ENCODE measurements at regions not wholly inside any gene's neighbourhood (a gene's known extent, or its start where the extent isn't known, plus 50 kb on each side); places are given as distances from the start of the nearest gene placed in this dataset.

- Histone ChIP-seq H3K9me3 (ENCODE audit: control insufficient read depth, insufficient read depth, low read depth, low read length) (no peaks in the 10 kb centered on the region), H4K20me1 (ENCODE audit: control insufficient read depth, extremely low read depth, insufficient read depth, low read length) (no peaks in the 10 kb centered on the region), H3K27ac (ENCODE audit: insufficient read depth, low read length) (no peak overlapping the region), H3K79me2 (ENCODE audit: control insufficient read depth, insufficient read depth, low read length) (no peaks in the 10 kb centered on the region), H3K4me2 (ENCODE audit: extremely low read depth, insufficient read depth, low read length) (no peak overlapping the region), H3K9ac (ENCODE audit: insufficient read depth, low read length) (no peak overlapping the region), H3K27me3 (ENCODE audit: control insufficient read depth, insufficient read depth, low read length) (peaks cover 2% of the 10 kb centered on the region), H3K4me1 (ENCODE audit: control insufficient read depth, extremely low read depth, insufficient read depth, low read length) (no peaks in the 10 kb centered on the region), H3K36me3 (ENCODE audit: control insufficient read depth, insufficient read depth, low read length) (no peaks in the 10 kb centered on the region), H3K4me3 (replicated peaks in 1 of 4; ENCODE audit: control extremely low read depth in 1 of 4, insufficient read depth in 1 of 4, low read depth in 3 of 4, low read length in 4 of 4) (no peak overlapping the region), H2AFZ (ENCODE audit: low read length) (no peak overlapping the region)
- TF ChIP-seq CTCF (conservative IDR thresholded peaks at IDR 0.05 in 1 of 2, IDR thresholded peaks at IDR 0.05 in 1 of 2; ENCODE audit: low read depth in 1 of 2, low read length in 2 of 2), result no peak
- no peak for DNase-seq (ENCODE audit: low read depth in 2 of 2)
Observed at GRCh38 chr14:53788566-53788965, 168.1 kb downstream of the BMP4 start.

- no peak for TF ChIP-seq EZH2 (IDR thresholded peaks at IDR 0.05; ENCODE audit: low read length, missing control alignments)
- no peak for TF ChIP-seq CTCF (conservative IDR thresholded peaks at IDR 0.05 in 1 of 2, IDR thresholded peaks at IDR 0.05 in 1 of 2; ENCODE audit: low read depth in 1 of 2, low read length in 2 of 2)
- no peak overlapping the region for H2AFZ ChIP-seq (ENCODE audit: low read length)
- H3K4me1 ChIP-seq (ENCODE audit: control insufficient read depth, extremely low read depth, insufficient read depth, low read length), result no peaks in the 10 kb centered on the region
- H3K4me3 ChIP-seq (replicated peaks in 1 of 4; ENCODE audit: control extremely low read depth in 1 of 4, insufficient read depth in 1 of 4, low read depth in 3 of 4, low read length in 4 of 4), result no peak overlapping the region
- H3K27me3 ChIP-seq (ENCODE audit: control insufficient read depth, insufficient read depth, low read length), result peaks cover 2% of the 10 kb centered on the region
- H3K36me3 ChIP-seq (ENCODE audit: control insufficient read depth, insufficient read depth, low read length), result no peaks in the 10 kb centered on the region
- H3K9me3 ChIP-seq (ENCODE audit: control insufficient read depth, insufficient read depth, low read depth, low read length), result no peaks in the 10 kb centered on the region
- H4K20me1 ChIP-seq (ENCODE audit: control insufficient read depth, extremely low read depth, insufficient read depth, low read length), result no peaks in the 10 kb centered on the region
- H3K9ac ChIP-seq (ENCODE audit: insufficient read depth, low read length), result no peak overlapping the region
- H3K27ac ChIP-seq (ENCODE audit: insufficient read depth, low read length), result no peak overlapping the region
- no peaks in the 10 kb centered on the region for H3K79me2 ChIP-seq (ENCODE audit: control insufficient read depth, insufficient read depth, low read length)
- H3K4me2 ChIP-seq (ENCODE audit: extremely low read depth, insufficient read depth, low read length), result no peak overlapping the region
- DNase-seq (ENCODE audit: low read depth in 2 of 2), result peak in 1 of 2 donors; percentile 4
Observed at GRCh38 chr14:53786045-53786444, 170.6 kb downstream of the BMP4 start.

GRCh38 chr14:53784688-53785087 lies 171.9 kb downstream of the BMP4 start:
- TF ChIP-seq EZH2 (IDR thresholded peaks at IDR 0.05; ENCODE audit: low read length, missing control alignments), result no peak
- TF ChIP-seq CTCF (conservative IDR thresholded peaks at IDR 0.05 in 1 of 2, IDR thresholded peaks at IDR 0.05 in 1 of 2; ENCODE audit: low read depth in 1 of 2, low read length in 2 of 2), result no peak
- no peak overlapping the region for H3K9ac ChIP-seq (ENCODE audit: insufficient read depth, low read length)
- no peak for DNase-seq (ENCODE audit: low read depth in 2 of 2)

More at GRCh38 chr14:53784688-53785087, 171.9 kb downstream of the BMP4 start:
- Histone ChIP-seq H3K79me2 (ENCODE audit: control insufficient read depth, insufficient read depth, low read length) (no peaks in the 10 kb centered on the region), H3K4me1 (ENCODE audit: control insufficient read depth, extremely low read depth, insufficient read depth, low read length) (no peaks in the 10 kb centered on the region), H3K4me2 (ENCODE audit: extremely low read depth, insufficient read depth, low read length) (no peak overlapping the region), H3K9me3 (ENCODE audit: control insufficient read depth, insufficient read depth, low read depth, low read length) (no peaks in the 10 kb centered on the region), H3K27me3 (ENCODE audit: control insufficient read depth, insufficient read depth, low read length) (peaks cover 2% of the 10 kb centered on the region), H2AFZ (ENCODE audit: low read length) (no peak overlapping the region), H3K4me3 (replicated peaks in 1 of 4; ENCODE audit: control extremely low read depth in 1 of 4, insufficient read depth in 1 of 4, low read depth in 3 of 4, low read length in 4 of 4) (no peak overlapping the region), H3K36me3 (ENCODE audit: control insufficient read depth, insufficient read depth, low read length) (no peaks in the 10 kb centered on the region), H3K27ac (ENCODE audit: insufficient read depth, low read length) (no peak overlapping the region), H4K20me1 (ENCODE audit: control insufficient read depth, extremely low read depth, insufficient read depth, low read length) (no peaks in the 10 kb centered on the region)

Data from fibroblast of lung (primary cell).